ENCODE measurements at regions not wholly inside any gene's neighbourhood (a gene's known extent, or its start where the extent isn't known, plus 50 kb on each side); places are given as distances from the start of the nearest gene placed in this dataset.

- Mint-ChIP-seq H3K4me1 (no peaks in the 10 kb centered on the region), H3K9me3 (peaks cover 13% of the 10 kb centered on the region), H3K27ac (no peak overlapping the region), H3K36me3 (no peaks in the 10 kb centered on the region), H3K4me3 (no peak overlapping the region), H3K27me3 (no peaks in the 10 kb centered on the region)
- no peak for ATAC-seq
Observed at GRCh38 chr18:28399781-28400362, 222.9 kb upstream of the CDH2 start.

DNA sequence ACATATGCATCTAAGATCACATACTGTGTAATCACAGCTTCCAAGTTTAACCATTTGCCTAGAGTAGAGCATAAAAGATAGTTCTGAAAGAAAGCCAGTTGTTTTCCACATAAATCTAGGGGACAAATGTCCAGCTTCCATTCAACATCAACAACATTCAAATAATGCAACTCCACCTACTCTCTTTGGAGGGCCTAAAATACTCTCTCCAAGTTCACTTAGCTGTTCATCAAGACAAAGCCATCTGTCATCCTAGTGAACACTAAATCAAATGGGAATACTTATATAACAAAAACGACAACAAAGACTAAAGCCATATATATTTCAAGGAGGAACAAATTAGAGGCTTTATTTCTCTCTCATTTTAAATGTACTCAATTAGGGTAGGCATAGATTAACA is 221.5 kb upstream of the CDH2 start:
- no peak for ATAC-seq
- Mint-ChIP-seq H3K4me1 (no peaks in the 10 kb centered on the region), H3K27me3 (no peaks in the 10 kb centered on the region), H3K9me3 (peaks cover 19% of the 10 kb centered on the region), H3K4me3 (no peak overlapping the region), H3K36me3 (no peaks in the 10 kb centered on the region), H3K27ac (no peak overlapping the region)

GRCh38 chr18:28390022-28390421 is 213.1 kb upstream of the CDH2 start:
- no peak for ATAC-seq
- H3K27ac Mint-ChIP-seq: no peak overlapping the region
- no peak overlapping the region for H3K4me3 Mint-ChIP-seq
- H3K27me3 Mint-ChIP-seq: no peaks in the 10 kb centered on the region
- peaks cover 30% of the 10 kb centered on the region for H3K9me3 Mint-ChIP-seq
- H3K36me3 Mint-ChIP-seq: no peaks in the 10 kb centered on the region
- H3K4me1 Mint-ChIP-seq: no peaks in the 10 kb centered on the region

GRCh38 chr18:28382215-28382879 is 205.4 kb upstream of the CDH2 start:
- no peak for ATAC-seq
- H3K27me3 Mint-ChIP-seq: no peaks in the 10 kb centered on the region
- no peak overlapping the region for H3K27ac Mint-ChIP-seq
- H3K36me3 Mint-ChIP-seq: no peaks in the 10 kb centered on the region
- no peak overlapping the region for H3K4me3 Mint-ChIP-seq
- H3K9me3 Mint-ChIP-seq: peaks cover 13% of the 10 kb centered on the region
- H3K4me1 Mint-ChIP-seq: no peaks in the 10 kb centered on the region

GRCh38 chr18:28372186-28372585 is 195.3 kb upstream of the CDH2 start:
- Mint-ChIP-seq H3K27me3 (no peaks in the 10 kb centered on the region), H3K36me3 (no peaks in the 10 kb centered on the region), H3K9me3 (peaks cover 13% of the 10 kb centered on the region), H3K4me1 (no peaks in the 10 kb centered on the region), H3K4me3 (no peak overlapping the region), H3K27ac (no peak overlapping the region)
- no peak for ATAC-seq

- peaks cover 8% of the 10 kb centered on the region for H3K9me3 Mint-ChIP-seq
- H3K36me3 Mint-ChIP-seq: no peaks in the 10 kb centered on the region
- H3K4me1 Mint-ChIP-seq: no peaks in the 10 kb centered on the region
- H3K4me3 Mint-ChIP-seq: no peak overlapping the region
- no peak overlapping the region for H3K27ac Mint-ChIP-seq
- no peak for ATAC-seq
- no peaks in the 10 kb centered on the region for H3K27me3 Mint-ChIP-seq
Observed at GRCh38 chr18:28366676-28367075, 189.7 kb upstream of the CDH2 start.

GRCh38 chr18:28365411-28365831 is 188.5 kb upstream of the CDH2 start:
- Mint-ChIP-seq H3K4me1 (no peaks in the 10 kb centered on the region), H3K27me3 (no peaks in the 10 kb centered on the region), H3K9me3 (peaks cover 8% of the 10 kb centered on the region), H3K36me3 (no peaks in the 10 kb centered on the region), H3K27ac (no peak overlapping the region), H3K4me3 (no peak overlapping the region)
- no peak for ATAC-seq

DNA sequence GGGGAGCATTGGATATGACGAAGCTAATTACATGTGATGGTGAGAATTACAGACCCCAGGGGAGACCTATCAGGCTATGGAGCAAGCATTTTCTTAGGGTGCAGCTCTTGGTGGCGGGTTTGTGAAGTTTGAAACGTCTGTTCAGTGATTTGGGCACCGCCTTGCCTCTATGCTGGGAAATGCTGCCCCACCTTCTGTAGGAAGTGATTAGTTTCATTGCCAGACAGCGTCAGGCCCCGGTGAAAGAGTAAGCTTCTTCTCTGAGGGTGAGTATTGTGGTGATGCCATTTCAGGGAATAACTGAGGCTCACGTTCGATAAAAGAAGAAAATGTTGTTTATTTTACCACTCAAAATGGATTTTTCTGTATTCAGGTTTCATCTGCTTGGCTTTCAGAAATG is 186.2 kb upstream of the CDH2 start:
- Mint-ChIP-seq H3K36me3 (no peaks in the 10 kb centered on the region), H3K27me3 (no peaks in the 10 kb centered on the region), H3K4me3 (no peak overlapping the region), H3K4me1 (no peaks in the 10 kb centered on the region), H3K27ac (no peak overlapping the region), H3K9me3 (peaks cover 5% of the 10 kb centered on the region)
- no peak for ATAC-seq

DNA sequence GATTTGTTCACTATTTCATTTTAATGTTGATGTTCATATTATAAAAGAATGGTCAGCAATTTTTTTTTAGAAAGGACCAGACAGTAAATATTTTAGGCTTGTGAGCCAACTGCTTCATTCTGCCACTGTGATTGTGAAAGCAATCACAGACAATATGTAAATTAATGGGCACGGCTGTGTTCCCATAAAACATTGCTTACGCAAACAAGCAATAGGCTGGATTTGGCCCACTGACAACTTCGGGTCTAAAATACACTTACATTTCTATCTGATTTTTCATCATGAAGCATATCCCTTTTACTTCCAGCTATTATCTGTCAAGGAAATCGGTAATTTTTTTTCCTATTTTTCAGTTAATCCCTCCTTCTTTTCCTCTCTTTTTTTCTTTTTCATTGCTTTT is 182.2 kb upstream of the CDH2 start:
- no peaks in the 10 kb centered on the region for H3K36me3 Mint-ChIP-seq

GRCh38 chr18:28357766-28358401 is 181.0 kb upstream of the CDH2 start:
- Mint-ChIP-seq H3K27ac (no peak overlapping the region), H3K4me3 (no peak overlapping the region), H3K9me3 (peaks cover 3% of the 10 kb centered on the region), H3K4me1 (no peaks in the 10 kb centered on the region), H3K27me3 (no peaks in the 10 kb centered on the region), H3K36me3 (no peaks in the 10 kb centered on the region)
- ATAC-seq: no peak

More for the DNA sequence above, 182.2 kb upstream of the CDH2 start:
- no peak for ATAC-seq
- Mint-ChIP-seq H3K9me3 (peaks cover 5% of the 10 kb centered on the region), H3K27ac (no peak overlapping the region), H3K27me3 (no peaks in the 10 kb centered on the region), H3K4me3 (no peak overlapping the region), H3K4me1 (no peaks in the 10 kb centered on the region)

GRCh38 chr18:28350821-28351220 is 173.9 kb upstream of the CDH2 start:
- Mint-ChIP-seq H3K4me3 (no peak overlapping the region), H3K27ac (no peak overlapping the region), H3K36me3 (no peaks in the 10 kb centered on the region), H3K27me3 (no peaks in the 10 kb centered on the region), H3K9me3 (no peaks in the 10 kb centered on the region), H3K4me1 (no peaks in the 10 kb centered on the region)
- ATAC-seq: no peak

- Mint-ChIP-seq H3K9me3 (peaks cover 4% of the 10 kb centered on the region), H3K27ac (no peak overlapping the region), H3K4me1 (no peaks in the 10 kb centered on the region), H3K4me3 (no peak overlapping the region), H3K27me3 (no peaks in the 10 kb centered on the region), H3K36me3 (no peaks in the 10 kb centered on the region)
- no peak for ATAC-seq
Observed at GRCh38 chr18:28342231-28342630, 165.3 kb upstream of the CDH2 start.

- Mint-ChIP-seq H3K27ac (no peak overlapping the region), H3K9me3 (peaks cover 6% of the 10 kb centered on the region), H3K4me3 (no peak overlapping the region), H3K4me1 (no peaks in the 10 kb centered on the region), H3K36me3 (no peaks in the 10 kb centered on the region), H3K27me3 (no peaks in the 10 kb centered on the region)
- ATAC-seq: no peak
Observed at GRCh38 chr18:28338316-28338715, 161.4 kb upstream of the CDH2 start.

- no peaks in the 10 kb centered on the region for H3K27me3 Mint-ChIP-seq
- no peak for ATAC-seq
- no peaks in the 10 kb centered on the region for H3K4me1 Mint-ChIP-seq
- H3K9me3 Mint-ChIP-seq: peaks cover 6% of the 10 kb centered on the region
- no peak overlapping the region for H3K27ac Mint-ChIP-seq
- no peaks in the 10 kb centered on the region for H3K36me3 Mint-ChIP-seq
- H3K4me3 Mint-ChIP-seq: no peak overlapping the region
Observed at GRCh38 chr18:28334516-28334915, 157.6 kb upstream of the CDH2 start.

GRCh38 chr18:28332071-28332470 is 155.1 kb upstream of the CDH2 start:
- H3K9me3 Mint-ChIP-seq: peaks cover 3% of the 10 kb centered on the region
- H3K27me3 Mint-ChIP-seq: no peaks in the 10 kb centered on the region
- H3K4me1 Mint-ChIP-seq: no peaks in the 10 kb centered on the region
- H3K36me3 Mint-ChIP-seq: no peaks in the 10 kb centered on the region
- no peak overlapping the region for H3K4me3 Mint-ChIP-seq
- no peak for ATAC-seq
- no peak overlapping the region for H3K27ac Mint-ChIP-seq

DNA sequence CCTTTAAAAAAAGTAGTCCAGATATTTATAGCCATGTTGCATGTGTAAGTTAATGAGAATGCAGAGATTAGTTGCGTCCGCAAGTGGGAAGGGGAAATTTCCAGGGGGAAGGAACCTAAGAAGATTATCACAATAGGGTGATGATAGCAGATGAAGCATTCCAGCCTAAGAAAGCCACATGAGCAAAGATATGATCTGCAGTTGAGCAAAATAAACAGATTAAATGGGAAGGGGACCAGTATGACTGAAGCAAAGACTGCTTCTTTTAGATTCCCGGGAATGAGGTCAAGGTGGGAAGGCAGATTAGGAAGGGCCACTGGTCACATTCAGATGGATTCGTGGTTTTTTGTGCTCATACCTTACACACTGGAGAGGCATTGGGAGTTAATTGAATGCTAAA is 154.6 kb upstream of the CDH2 start:
- H3K4me1 Mint-ChIP-seq: no peaks in the 10 kb centered on the region
- no peak for ATAC-seq
- H3K4me3 Mint-ChIP-seq: no peak overlapping the region

More for the DNA sequence above, 154.6 kb upstream of the CDH2 start:
- peaks cover 3% of the 10 kb centered on the region for H3K9me3 Mint-ChIP-seq
- no peak overlapping the region for H3K27ac Mint-ChIP-seq
- no peaks in the 10 kb centered on the region for H3K27me3 Mint-ChIP-seq
- no peaks in the 10 kb centered on the region for H3K36me3 Mint-ChIP-seq
